ENCODE measurements at regions not wholly inside any gene's neighbourhood (a gene's known extent, or its start where the extent isn't known, plus 50 kb on each side); places are given as distances from the start of the nearest gene placed in this dataset.

DNA sequence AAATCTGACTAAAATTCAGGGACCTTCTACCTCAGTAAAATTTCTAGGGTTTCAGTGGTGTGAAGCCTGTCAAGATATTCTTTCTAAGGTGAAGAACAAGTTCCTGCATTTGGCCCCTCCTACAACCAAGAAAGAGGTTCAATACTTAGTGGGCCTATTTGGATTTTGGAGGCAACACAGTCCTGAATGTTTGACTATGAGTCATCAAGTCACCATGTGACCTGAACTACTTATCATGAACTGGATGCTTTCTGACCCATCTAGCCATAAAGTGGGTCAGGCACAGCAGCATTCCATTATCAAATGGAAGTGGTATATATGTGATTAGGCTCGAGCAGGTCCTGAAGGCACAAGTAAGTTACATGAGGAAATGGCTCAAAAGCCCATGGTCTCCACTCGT lies 163.0 kb upstream of the IRS2 start:
- ATAC-seq = no peak
- TF ChIP-seq ZFP3 (CRISPR knock-in tag; IDR thresholded peaks at IDR 0.05) (no peak), BACH2 (CRISPR knock-in tag; IDR thresholded peaks at IDR 0.05; ENCODE audit: borderline replicate concordance) (no peak), ZNF8 (CRISPR knock-in tag; IDR thresholded peaks at IDR 0.05) (no peak), ZFP30 (CRISPR knock-in tag; IDR thresholded peaks at IDR 0.05) (no peak), ZNF565 (CRISPR knock-in tag; conservative IDR thresholded peaks at IDR 0.05; ENCODE audit: low read depth) (no peak), TOX (CRISPR knock-in tag; IDR thresholded peaks at IDR 0.05; ENCODE audit: borderline replicate concordance) (no peak), OSR1 (CRISPR knock-in tag; IDR thresholded peaks at IDR 0.05) (no peak)
- TF ChIP-seq, protein P1, sequence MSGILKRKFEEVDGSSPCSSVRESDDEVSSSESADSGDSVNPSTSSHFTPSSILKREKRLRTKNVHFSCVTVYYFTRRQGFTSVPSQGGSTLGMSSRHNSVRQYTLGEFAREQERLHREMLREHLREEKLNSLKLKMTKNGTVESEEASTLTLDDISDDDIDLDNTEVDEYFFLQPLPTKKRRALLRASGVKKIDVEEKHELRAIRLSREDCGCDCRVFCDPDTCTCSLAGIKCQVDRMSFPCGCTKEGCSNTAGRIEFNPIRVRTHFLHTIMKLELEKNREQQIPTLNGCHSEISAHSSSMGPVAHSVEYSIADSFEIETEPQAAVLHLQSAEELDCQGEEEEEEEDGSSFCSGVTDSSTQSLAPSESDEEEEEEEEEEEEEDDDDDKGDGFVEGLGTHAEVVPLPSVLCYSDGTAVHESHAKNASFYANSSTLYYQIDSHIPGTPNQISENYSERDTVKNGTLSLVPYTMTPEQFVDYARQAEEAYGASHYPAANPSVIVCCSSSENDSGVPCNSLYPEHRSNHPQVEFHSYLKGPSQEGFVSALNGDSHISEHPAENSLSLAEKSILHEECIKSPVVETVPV (CRISPR knock-in tag; IDR thresholded peaks at IDR 0.05) = no peak

DNA sequence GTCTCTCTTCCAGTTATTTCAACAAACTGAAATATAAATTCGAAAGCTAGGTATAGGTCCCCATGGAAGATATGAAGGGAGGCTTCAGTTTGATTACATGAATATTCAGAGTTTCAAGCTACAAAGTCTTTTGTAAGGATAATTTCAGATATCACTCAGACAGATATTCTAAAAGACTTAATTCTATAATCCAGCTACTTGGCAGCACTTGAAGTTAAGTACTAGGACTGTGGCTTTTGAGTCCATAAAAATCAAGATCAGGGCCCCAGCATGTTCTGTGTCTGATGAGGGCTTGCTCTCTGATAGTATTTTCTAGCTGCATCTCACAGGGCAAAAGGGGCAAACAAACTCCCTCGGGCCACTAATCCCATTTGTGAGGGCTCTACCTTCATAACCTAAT lies 160.6 kb upstream of the IRS2 start:
- no peak for TF ChIP-seq ZC3H10 (CRISPR knock-in tag; IDR thresholded peaks at IDR 0.05)
- TF ChIP-seq RARB (CRISPR knock-in tag; IDR thresholded peaks at IDR 0.05) = no peak
- TF ChIP-seq ZNF70 (CRISPR knock-in tag; IDR thresholded peaks at IDR 0.05) = no peak
- ATAC-seq = no peak

DNA sequence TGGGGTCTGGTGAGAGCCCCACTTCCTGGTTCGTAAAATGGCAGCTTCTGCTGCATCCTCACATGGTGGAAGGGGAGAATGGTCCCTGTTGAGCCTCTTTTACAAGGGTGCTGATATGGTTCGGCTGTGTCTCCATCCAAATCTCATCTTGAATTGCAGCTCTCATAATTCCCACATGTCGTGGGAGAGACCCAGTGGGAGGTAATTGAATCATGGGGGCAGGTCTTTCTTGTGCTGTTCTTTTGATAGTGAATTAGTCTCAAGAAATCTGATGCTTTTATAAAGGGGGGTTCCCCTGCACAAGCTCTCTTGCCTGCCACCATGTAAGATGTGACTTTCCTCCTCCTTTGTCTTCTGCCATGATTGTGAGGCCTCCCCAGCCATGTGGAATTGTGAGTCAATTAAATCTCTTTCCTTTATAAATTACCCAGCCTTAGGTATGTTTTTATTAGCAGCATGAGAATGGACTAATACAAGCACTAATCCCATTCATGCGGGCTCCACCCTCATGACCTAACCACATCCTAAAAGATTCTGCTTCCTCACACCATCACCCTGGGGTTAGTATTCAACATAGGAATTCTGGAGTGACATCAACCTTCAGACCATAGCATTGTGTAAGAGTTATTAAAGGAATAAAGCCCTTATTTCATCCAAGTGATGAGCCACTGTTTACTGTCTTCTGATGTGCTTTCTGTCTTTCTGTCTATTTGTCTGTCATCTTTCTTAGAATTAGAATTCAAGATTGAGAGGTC lies 159.0 kb upstream of the IRS2 start:
- ATAC-seq = no peak
- no peak for TF ChIP-seq GLIS3 (CRISPR knock-in tag; IDR thresholded peaks at IDR 0.05)
- TF ChIP-seq ZC3H10 (CRISPR knock-in tag; IDR thresholded peaks at IDR 0.05) = no peak
- no peak for TF ChIP-seq RARB (CRISPR knock-in tag; IDR thresholded peaks at IDR 0.05)
- TF ChIP-seq, protein P2, sequence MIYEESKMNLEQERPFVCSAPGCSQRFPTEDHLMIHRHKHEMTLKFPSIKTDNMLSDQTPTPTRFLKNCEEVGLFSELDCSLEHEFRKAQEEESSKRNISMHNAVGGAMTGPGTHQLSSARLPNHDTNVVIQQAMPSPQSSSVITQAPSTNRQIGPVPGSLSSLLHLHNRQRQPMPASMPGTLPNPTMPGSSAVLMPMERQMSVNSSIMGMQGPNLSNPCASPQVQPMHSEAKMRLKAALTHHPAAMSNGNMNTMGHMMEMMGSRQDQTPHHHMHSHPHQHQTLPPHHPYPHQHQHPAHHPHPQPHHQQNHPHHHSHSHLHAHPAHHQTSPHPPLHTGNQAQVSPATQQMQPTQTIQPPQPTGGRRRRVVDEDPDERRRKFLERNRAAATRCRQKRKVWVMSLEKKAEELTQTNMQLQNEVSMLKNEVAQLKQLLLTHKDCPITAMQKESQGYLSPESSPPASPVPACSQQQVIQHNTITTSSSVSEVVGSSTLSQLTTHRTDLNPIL (CRISPR knock-in tag; IDR thresholded peaks at IDR 0.05; ENCODE audit: low read depth) = no peak
- no peak for TF ChIP-seq CSDC2 (CRISPR knock-in tag; IDR thresholded peaks at IDR 0.05)
- TF ChIP-seq ZNF8 (CRISPR knock-in tag; IDR thresholded peaks at IDR 0.05) = no peak
- TF ChIP-seq, protein P3, sequence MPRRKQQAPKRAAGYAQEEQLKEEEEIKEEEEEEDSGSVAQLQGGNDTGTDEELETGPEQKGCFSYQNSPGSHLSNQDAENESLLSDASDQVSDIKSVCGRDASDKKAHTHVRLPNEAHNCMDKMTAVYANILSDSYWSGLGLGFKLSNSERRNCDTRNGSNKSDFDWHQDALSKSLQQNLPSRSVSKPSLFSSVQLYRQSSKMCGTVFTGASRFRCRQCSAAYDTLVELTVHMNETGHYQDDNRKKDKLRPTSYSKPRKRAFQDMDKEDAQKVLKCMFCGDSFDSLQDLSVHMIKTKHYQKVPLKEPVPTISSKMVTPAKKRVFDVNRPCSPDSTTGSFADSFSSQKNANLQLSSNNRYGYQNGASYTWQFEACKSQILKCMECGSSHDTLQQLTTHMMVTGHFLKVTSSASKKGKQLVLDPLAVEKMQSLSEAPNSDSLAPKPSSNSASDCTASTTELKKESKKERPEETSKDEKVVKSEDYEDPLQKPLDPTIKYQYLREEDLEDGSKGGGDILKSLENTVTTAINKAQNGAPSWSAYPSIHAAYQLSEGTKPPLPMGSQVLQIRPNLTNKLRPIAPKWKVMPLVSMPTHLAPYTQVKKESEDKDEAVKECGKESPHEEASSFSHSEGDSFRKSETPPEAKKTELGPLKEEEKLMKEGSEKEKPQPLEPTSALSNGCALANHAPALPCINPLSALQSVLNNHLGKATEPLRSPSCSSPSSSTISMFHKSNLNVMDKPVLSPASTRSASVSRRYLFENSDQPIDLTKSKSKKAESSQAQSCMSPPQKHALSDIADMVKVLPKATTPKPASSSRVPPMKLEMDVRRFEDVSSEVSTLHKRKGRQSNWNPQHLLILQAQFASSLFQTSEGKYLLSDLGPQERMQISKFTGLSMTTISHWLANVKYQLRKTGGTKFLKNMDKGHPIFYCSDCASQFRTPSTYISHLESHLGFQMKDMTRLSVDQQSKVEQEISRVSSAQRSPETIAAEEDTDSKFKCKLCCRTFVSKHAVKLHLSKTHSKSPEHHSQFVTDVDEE (CRISPR knock-in tag; IDR thresholded peaks at IDR 0.05) = no peak
- no peak for TF ChIP-seq TCF4 (CRISPR knock-in tag; IDR thresholded peaks at IDR 0.05; ENCODE audit: borderline replicate concordance)

DNA sequence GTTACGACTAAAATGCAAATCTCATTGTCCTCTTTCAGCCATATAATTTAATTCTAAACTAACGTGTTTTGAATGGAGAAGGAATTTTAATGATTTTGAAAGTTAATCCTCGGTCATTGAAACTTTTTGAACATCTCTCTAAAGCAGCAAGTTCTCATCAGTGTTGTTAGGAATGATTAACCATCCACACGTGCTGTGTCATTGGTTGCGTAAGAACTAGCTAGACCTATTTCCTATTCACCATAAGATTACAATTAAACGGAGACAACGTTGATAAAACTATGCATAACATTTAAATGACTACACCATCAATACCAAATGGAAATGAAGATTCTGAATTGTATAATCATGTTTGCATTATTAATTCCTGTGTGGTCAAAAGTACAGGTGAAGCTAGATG lies 155.6 kb upstream of the IRS2 start:
- ATAC-seq = no peak
- TF ChIP-seq BACH2 (CRISPR knock-in tag; IDR thresholded peaks at IDR 0.05; ENCODE audit: borderline replicate concordance) (no peak), TOX (CRISPR knock-in tag; IDR thresholded peaks at IDR 0.05; ENCODE audit: borderline replicate concordance) (no peak), ARNTL (CRISPR knock-in tag; IDR thresholded peaks at IDR 0.05; ENCODE audit: borderline replicate concordance, low read depth) (no peak), ZFP3 (CRISPR knock-in tag; IDR thresholded peaks at IDR 0.05) (no peak), PPARA (CRISPR knock-in tag; IDR thresholded peaks at IDR 0.05; ENCODE audit: borderline replicate concordance) (no peak), ZNF8 (CRISPR knock-in tag; IDR thresholded peaks at IDR 0.05) (no peak), CSDC2 (CRISPR knock-in tag; IDR thresholded peaks at IDR 0.05) (no peak), OSR1 (CRISPR knock-in tag; IDR thresholded peaks at IDR 0.05) (no peak), RARB (CRISPR knock-in tag; IDR thresholded peaks at IDR 0.05) (no peak), ZNF565 (CRISPR knock-in tag; conservative IDR thresholded peaks at IDR 0.05; ENCODE audit: low read depth) (no peak), ZC3H10 (CRISPR knock-in tag; IDR thresholded peaks at IDR 0.05) (no peak), ZFP30 (CRISPR knock-in tag; IDR thresholded peaks at IDR 0.05) (no peak)
- TF ChIP-seq, protein P2 (CRISPR knock-in tag; IDR thresholded peaks at IDR 0.05; ENCODE audit: low read depth) = no peak
- TF ChIP-seq, protein P1 (CRISPR knock-in tag; IDR thresholded peaks at IDR 0.05) = no peak
- TF ChIP-seq, protein P4, sequence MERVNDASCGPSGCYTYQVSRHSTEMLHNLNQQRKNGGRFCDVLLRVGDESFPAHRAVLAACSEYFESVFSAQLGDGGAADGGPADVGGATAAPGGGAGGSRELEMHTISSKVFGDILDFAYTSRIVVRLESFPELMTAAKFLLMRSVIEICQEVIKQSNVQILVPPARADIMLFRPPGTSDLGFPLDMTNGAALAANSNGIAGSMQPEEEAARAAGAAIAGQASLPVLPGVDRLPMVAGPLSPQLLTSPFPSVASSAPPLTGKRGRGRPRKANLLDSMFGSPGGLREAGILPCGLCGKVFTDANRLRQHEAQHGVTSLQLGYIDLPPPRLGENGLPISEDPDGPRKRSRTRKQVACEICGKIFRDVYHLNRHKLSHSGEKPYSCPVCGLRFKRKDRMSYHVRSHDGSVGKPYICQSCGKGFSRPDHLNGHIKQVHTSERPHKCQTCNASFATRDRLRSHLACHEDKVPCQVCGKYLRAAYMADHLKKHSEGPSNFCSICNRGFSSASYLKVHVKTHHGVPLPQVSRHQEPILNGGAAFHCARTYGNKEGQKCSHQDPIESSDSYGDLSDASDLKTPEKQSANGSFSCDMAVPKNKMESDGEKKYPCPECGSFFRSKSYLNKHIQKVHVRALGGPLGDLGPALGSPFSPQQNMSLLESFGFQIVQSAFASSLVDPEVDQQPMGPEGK (CRISPR knock-in tag; IDR thresholded peaks at IDR 0.05; ENCODE audit: borderline replicate concordance) = no peak
- TF ChIP-seq, protein P3 (CRISPR knock-in tag; IDR thresholded peaks at IDR 0.05) = no peak
